ENCODE measurements at regions not wholly inside any gene's neighbourhood (a gene's known extent, or its start where the extent isn't known, plus 50 kb on each side); places are given as distances from the start of the nearest gene placed in this dataset.
"Not testable (repeated sequence)": the region's sequence is repeated elsewhere in the genome, so short reads cannot be mapped to it uniquely, and the experiment has no call there.

GRCh38 chr10:100664316-100665149, 80.8 kb upstream of the PAX2 start:
- DNase-seq, result no peak

DNA sequence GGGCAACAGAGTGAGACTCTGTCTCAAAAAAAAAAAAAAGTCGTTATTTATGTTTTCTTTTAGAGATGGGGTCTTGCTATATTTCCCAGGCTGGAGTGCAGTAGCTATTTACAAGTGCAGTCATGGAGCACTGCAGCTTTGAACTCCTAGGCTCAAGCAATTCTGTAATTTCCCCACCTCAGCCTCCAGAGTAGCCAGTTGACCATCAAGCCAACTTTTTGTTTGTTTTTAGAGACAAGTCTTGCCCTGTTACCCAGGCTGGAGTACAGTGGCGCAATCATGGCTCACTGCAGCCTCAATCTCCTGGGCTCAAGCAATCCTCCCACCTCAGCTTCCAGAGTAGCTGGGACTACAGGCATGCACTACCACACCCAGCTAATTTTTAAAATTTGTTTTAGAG, 78.7 kb upstream of the PAX2 start:
- DNase-seq, result not testable (repeated sequence)

GRCh38 chr10:100669616-100670015, 75.8 kb upstream of the PAX2 start:
- no peak for DNase-seq

DNA sequence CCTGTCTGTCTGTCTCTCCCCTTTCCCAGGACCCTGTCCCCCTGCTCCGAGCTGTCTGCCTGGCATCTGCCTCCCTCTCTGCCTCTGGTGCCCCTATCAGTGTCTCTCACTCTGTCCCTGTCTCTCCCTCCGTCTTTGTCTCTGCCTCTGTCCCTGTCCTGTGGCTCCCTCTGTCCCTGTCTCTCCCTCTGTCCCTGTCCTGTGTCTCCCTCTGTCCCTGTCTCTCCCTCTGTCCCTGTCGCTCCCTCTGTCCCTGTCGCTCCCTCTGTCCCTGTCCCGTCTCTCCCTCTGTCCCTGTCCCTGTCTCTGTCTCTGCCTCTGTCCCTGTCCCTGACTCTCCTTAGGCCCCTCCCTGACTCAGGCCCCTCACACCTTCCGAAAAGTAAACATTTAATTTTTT, 75.0 kb upstream of the PAX2 start:
- no peak for DNase-seq

DNA sequence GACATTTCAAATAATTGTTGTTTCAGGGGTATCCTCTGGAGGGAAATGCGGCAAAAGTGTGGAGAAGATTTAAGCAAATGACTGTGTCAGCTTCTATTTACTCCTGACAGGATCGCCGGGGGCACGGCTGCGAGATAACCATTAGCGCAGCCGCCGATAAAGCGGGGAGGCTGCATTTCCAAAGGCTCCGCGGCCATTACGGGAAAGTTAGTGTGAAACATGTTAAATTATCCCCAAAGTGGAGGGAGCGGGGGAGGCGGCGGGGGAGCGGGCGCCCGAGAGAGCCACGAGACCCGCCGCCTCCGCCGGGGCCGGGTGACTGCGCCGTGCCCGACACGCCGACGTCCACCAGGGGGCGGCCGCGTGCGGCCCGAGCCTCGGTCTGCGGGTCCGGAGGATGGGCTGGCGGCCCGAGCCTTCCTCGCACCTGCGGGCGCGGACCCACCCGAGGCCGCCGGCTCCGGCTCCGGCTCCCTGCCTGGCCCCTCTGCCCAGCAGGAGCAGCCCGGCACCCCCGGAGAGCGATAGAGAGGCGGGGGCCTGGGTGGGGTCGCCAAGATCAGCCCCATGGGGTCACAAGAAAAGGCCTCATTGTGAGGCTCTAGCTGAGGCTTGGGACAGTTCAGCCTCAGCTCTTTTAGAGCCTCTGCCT, 74.4 kb upstream of the PAX2 start:
- DNase-seq, result no peak

DNA sequence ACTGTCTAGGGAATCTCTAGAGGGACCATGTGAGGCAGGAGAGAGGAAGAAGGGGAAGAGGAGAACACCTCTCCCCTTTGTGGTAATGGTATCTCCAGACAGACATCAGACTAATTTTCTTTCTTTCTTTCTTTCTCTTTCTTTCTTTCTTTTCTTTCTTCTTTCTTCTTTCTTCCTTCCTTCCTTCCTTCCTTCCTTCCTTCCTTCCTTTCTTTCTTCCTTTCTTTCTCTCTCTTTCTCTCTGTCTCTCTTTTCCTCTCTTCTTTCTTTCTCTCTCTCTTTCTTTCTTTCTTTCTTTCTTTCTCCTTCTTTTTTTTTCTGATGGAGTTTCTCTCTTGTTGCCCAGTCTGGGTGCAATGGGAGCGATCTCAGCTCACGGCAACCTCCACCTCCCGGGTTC, 73.2 kb upstream of the PAX2 start:
- DNase-seq, result no peak

- no peak for DNase-seq
These were observed 68.0 kb upstream of the PAX2 start for GRCh38 chr10:100677290-100677945.

GRCh38 chr10:100679327-100679726, 66.1 kb upstream of the PAX2 start:
- no peak for DNase-seq

GRCh38 chr10:100683004-100683403, 62.4 kb upstream of the PAX2 start:
- no peak for DNase-seq

DNA sequence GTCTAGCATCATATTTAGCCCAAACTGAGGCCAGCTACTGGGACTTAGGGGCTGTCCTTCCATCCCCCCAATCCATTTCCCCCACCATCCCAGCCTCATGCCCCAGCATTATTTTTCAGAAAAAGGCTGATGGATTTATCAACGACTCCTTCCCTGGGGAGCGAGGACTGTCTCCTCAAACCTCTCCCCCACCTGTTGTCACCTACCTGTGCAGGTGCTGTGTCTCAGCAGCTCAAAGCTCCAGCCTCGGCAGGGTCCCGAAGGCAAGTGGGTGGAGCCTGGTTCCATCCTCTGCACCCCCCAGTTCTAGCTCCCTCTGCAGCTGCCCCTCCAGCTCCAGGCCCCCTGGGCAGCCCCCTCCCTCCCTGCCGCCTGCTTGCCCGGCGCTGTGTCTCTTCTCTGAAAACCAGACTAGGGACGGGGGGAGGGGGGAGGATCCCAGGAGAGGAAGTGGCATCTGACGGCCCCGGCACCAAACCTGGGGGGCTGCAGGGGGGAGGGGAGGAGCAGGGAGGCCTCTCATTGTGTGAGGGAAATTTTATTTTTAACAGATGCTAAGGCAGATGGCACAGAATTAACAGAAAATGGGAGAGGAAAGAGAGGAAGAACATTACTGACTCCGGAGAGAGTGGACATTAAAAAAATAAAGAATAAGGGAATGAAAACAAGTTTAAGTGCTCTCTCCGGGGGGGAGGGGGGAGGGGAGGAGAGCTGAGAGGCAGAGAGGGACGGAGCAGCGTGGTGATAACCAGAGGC, 61.7 kb upstream of the PAX2 start:
- DNase-seq, result no peak

GRCh38 chr10:100684688-100685235, 60.6 kb upstream of the PAX2 start:
- DNase-seq, result no peak

DNA sequence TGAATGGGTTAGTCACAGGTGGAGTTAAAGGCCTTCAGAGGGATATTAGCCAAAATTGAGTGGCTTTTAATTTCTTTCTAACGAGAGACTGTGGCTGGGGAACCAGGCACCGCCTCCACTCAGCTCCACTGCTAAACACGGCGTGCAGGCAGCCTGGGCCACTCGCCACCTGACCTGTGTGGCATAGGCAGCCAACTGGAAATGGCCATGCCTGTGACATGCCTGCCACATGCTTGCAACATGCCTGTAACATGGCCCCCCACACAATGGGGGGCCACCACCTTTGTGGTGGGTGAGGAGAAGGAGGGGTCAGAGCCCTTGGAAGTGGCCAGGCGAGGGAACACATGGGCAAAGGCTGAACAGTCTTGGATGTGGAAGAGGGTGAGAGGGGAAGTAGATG, 60.1 kb upstream of the PAX2 start:
- no peak for DNase-seq

DNA sequence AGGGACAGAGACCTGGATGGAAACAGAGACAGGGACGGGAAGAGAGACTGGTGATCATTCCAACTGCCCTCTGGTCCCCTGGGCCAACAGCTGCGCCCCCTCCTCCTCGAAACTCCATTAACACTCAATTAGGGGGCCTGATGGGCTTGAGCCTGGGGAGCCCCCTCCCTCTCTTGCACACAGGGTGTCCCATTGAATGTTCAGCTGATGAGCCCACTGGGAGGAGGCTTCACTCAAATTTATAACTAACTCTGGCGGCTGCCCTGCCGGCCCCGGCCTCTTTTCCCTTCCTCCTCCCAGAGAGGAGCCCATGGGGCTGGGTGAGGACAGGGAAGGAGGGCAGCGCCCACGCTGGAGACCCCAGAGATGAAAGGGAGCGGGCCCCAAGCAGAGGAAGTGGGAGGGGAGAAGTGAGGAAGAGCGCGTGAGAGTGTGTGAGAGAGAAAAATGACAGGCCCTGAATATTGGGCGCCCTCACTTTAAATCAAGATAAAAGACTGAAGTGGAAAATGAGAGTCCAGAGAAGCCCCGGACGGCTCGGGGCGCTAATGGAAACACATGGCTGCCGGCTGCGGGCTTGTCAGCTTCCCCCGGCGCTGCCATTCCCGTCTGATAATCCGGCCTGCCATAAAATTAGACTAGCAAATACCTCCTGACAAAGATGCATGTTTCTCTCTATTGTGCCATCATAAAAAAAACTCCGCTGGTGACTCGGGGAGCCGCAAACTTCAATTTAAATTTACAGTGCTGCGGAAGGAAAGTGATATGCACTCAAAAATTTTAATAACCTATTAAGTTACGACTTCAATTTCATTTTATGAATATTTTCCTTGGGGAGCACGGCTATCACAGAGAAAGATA, 58.0 kb upstream of the PAX2 start:
- DNase-seq, result no peak

GRCh38 chr10:100688201-100688600, 57.2 kb upstream of the PAX2 start:
- no peak for DNase-seq

DNA sequence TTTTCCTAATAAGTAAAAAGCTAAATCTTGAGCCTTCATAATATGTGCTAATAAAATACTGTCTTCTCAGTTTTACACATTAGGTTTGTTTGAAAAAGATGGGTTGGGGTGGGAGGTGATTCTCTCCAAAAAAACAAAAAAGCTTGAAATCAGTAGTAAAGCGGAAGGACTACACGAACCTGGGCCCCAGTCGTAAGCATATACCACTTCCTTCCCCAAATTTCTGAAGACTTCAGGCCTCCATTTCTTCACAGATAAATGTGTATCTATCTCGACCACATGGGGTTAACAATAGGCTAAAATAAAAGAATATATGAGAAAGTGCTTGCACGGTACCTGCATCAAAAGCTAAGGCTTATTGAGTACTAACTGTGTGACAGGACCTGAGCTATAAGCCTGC, 51.6 kb upstream of the PAX2 start:
- no peak for DNase-seq
